ENCODE measurements at regions not wholly inside any gene's neighbourhood (a gene's known extent, or its start where the extent isn't known, plus 50 kb on each side); places are given as distances from the start of the nearest gene placed in this dataset.

- Histone ChIP-seq H3K9me3 (replicated peaks) (no peaks in the 10 kb centered on the region), H3K27me3 (replicated peaks) (no peaks in the 10 kb centered on the region; the same call in 1 of the 2 replicates), H3K27ac (no peak overlapping the region), H3K4me1 (replicated peaks) (peaks cover 10% of the 10 kb centered on the region), H3K4me3 (no peak overlapping the region), H3K36me3 (no peaks in the 10 kb centered on the region)
- DNase-seq (ENCODE audit: low read depth in 1 of 2, low spot score in 2 of 2) = no peak
Observed at GRCh38 chr9:91483835-91484234, 60.2 kb upstream of the NFIL3 start.

- Histone ChIP-seq H3K4me3 (no peak overlapping the region), H3K36me3 (no peaks in the 10 kb centered on the region)
Observed at GRCh38 chr9:91483189-91483691, 59.6 kb upstream of the NFIL3 start.

GRCh38 chr9:91481972-91482371, 58.3 kb upstream of the NFIL3 start:
- no peak for DNase-seq (ENCODE audit: low read depth in 1 of 2, low spot score in 2 of 2)
- H3K36me3 ChIP-seq = no peaks in the 10 kb centered on the region
- no peak overlapping the region for H3K27ac ChIP-seq
- H3K27me3 ChIP-seq (replicated peaks) = no peaks in the 10 kb centered on the region; the same call in 1 of the 2 replicates
- no peak overlapping the region for H3K4me3 ChIP-seq
- H3K4me1 ChIP-seq (replicated peaks) = peaks cover 6% of the 10 kb centered on the region
- no peaks in the 10 kb centered on the region for H3K9me3 ChIP-seq (replicated peaks)

More at GRCh38 chr9:91483189-91483691, 59.6 kb upstream of the NFIL3 start:
- no peaks in the 10 kb centered on the region for H3K9me3 ChIP-seq (replicated peaks)
- peaks cover 10% of the 10 kb centered on the region for H3K4me1 ChIP-seq (replicated peaks)
- no peak overlapping the region for H3K27ac ChIP-seq
- no peaks in the 10 kb centered on the region; the same call in 1 of the 2 replicates for H3K27me3 ChIP-seq (replicated peaks)
- DNase-seq (ENCODE audit: low read depth in 1 of 2, low spot score in 2 of 2) = no peak

- no peak overlapping the region for H3K4me3 ChIP-seq
- no peaks in the 10 kb centered on the region for H3K4me1 ChIP-seq (replicated peaks)
- no peaks in the 10 kb centered on the region for H3K9me3 ChIP-seq (replicated peaks)
- no peaks in the 10 kb centered on the region; the same call in 1 of the 2 replicates for H3K27me3 ChIP-seq (replicated peaks)
- no peaks in the 10 kb centered on the region for H3K36me3 ChIP-seq
- no peak for DNase-seq (ENCODE audit: low read depth in 1 of 2, low spot score in 2 of 2)
- no peak overlapping the region for H3K27ac ChIP-seq
Observed at GRCh38 chr9:91477106-91477505, 53.5 kb upstream of the NFIL3 start.

GRCh38 chr9:91474656-91475055, 51.0 kb upstream of the NFIL3 start:
- Histone ChIP-seq H3K27ac (no peak overlapping the region), H3K27me3 (replicated peaks) (no peaks in the 10 kb centered on the region), H3K4me3 (no peak overlapping the region), H3K9me3 (replicated peaks) (no peaks in the 10 kb centered on the region), H3K4me1 (replicated peaks) (no peaks in the 10 kb centered on the region), H3K36me3 (no peaks in the 10 kb centered on the region)
- DNase-seq (ENCODE audit: low read depth in 1 of 2, low spot score in 2 of 2) = no peak
